NCI-H1092 (cell line): ENCODE measurements at regions not wholly inside any gene's neighbourhood (a gene's known extent, or its start where the extent isn't known, plus 50 kb on each side); places are given as distances from the start of the nearest gene placed in this dataset.

ENCODE experiments used
- DNase-seq: peaks from one replicate; lab custom pipeline; 2025; lab: John Stamatoyannopoulos, UW

GRCh38 chr21:27196651-27197050 is 229.8 kb upstream of the ADAMTS5 start:
- DNase-seq = no peak

DNA sequence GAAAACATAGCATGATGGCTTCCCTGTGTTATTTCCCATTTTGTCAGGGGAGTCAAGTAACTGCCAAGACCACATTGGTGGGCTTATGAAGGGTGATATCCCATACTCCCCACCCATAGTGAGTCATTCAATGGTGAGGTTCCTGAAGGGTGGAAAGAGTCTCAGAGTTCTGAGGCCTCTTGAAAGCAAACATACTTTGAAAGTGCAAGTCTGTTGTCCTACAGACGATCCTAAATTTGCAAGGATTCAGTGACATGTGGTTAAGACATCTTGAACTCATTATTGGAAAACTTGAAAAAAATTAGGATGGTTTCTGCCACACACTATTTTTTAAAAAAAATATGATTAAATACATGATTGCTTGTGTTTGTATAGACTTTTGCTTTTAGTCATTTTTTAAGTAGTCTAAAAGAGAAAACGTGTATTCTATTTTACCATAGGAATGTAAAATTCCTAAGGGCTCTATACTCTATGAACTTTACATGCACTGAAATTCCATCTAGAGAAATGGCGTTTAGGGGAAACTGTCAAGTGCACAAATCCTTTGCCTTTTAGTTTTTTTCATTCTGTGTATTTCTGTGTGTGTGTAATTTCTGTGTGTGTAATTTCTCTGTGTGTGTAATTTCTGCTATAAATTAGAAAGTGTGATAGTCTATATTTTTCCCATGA is 225.5 kb upstream of the ADAMTS5 start:
- no peak for DNase-seq

DNA sequence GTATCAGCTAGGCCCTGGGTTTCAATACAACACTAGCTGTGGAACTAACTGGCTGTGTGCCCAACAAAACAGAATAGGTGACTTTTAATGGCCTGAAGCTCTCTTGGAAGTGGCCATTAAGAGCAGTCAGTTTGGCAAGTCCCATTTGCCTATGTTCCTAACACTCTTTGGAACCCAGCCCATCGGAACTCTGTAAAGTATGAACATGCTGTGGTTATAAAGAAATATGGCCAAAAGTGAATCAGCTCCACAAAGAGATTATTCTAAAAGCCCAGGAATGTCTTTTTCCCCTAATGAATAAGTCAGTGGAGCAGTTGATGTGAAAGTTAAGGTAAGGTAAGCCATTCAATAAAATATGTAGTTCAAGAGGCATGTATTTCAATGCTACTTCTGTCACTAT is 223.7 kb upstream of the ADAMTS5 start:
- DNase-seq = no peak

DNA sequence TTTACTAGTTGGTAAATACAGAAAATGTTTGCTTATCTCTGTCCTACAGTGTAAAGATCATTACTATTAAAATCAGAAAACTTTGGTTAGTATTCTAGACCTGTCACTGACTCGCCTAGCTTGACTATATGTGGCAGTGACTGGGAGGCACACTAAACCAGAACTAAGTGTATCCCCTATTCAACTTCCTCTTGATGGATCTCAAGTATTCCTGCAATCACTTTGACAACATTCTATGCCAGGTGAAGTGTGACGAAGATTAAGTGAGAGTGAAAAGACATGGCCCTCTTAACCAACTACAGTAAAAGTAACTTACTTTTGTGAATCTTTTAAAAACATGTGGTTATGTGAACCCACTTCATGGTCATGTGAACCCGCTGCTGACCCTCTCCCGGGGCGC is 223.0 kb upstream of the ADAMTS5 start:
- DNase-seq = no peak

GRCh38 chr21:27173053-27173452 is 206.2 kb upstream of the ADAMTS5 start:
- DNase-seq = no peak

DNA sequence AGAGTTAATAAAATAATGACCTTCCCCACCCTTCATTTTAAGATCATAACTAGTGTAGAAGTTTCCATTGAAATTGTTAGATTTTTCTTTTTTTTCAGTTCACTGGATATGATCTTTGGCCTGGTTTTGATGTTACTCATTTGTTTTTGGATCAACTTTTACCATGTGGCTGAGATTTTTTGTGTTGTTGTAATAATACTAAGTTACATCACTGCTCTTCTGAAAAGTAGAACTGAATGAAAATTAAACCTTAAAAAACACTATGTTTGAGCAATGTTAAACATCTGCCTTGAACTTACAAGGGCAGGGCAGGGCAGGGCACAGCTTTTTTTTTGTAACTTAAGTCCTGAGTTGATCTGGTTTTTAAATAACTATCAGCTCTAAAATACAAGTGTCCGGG is 204.8 kb upstream of the ADAMTS5 start:
- no peak for DNase-seq

DNA sequence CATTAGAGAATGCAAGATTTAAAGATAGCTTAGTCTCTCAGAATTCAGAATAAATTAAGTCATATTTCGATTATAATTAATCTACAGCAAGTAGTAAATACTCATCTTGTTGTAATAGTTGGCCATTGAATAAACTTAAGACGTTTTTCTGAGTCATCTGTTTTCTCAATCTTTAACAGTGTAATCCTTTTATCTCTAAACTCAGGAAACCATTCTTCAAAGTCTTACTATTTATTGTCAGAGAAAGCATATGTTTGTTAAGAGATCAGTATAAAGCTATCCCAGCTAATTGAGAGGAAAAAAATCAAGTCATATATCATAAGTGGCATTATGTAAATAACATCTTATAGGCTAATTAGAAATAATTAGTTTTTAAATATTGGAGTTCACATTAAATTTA is 201.2 kb upstream of the ADAMTS5 start:
- DNase-seq = no peak

DNA sequence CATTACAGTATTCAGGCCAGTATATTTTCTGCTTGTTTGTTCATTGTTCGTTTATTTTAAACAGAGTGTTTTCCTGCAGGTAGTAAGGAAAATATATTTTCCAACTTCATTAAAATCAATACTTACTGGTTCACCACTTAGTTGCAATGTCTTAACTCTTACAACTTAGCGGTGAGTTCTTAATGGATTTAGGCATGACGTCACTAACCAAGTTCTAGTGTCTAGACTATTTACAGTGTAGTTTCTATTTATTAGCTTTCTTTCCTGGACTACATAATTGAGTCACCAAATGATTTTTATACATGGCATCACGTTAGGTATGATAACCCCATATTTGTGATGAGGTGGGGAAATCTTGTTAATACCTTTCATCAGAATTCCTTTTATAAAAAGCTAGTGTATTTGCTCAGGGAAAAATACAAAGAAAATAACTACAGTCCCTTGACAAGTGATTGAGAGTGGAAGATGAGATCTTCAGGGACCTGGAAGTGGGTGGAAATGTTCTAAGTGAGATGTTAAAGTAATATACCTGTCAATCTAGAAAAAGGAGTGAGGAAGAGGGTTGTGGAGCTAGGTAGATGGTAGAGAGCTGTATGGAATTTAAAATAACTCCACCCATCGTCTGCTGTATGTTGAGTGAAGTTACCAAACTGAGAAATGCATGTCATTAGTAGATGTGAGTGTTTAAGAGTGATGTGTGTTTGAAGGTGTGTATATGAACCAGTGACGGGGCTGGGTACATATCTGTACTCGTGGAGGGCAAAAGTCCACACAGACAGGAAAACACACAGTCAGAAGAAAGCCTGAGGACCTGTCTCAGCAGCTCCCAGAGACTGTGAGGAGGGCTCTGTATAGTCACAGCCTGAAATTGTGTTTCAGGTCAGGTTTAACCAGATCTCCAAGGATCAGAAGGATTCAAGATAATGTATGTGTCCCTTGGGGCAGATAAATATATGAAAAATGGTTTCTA is 197.6 kb upstream of the ADAMTS5 start:
- DNase-seq = no peak

GRCh38 chr21:27158967-27159366 is 192.1 kb upstream of the ADAMTS5 start:
- DNase-seq = no peak

DNA sequence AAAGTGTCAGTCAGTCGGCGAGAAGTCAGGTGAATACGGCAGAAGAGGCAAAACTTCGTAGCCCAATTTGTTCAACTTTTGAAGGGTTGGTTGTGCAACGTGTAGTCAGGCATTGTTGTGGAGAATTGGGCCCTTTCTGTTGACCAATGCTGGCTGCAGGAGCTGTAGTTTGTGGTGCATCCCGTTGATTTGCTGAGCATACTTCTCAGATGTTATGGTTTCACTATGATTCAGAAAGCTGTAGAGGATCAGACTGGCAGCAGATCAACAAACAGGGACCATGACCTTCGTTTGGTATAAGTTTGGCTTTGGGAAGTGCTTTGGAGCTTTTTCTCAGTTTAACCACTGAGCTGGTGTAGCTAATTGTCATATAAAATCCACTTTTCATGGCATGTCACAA is 190.2 kb upstream of the ADAMTS5 start:
- DNase-seq = no peak

- no peak for DNase-seq
Observed at GRCh38 chr21:27156666-27157065, 189.8 kb upstream of the ADAMTS5 start.

DNA sequence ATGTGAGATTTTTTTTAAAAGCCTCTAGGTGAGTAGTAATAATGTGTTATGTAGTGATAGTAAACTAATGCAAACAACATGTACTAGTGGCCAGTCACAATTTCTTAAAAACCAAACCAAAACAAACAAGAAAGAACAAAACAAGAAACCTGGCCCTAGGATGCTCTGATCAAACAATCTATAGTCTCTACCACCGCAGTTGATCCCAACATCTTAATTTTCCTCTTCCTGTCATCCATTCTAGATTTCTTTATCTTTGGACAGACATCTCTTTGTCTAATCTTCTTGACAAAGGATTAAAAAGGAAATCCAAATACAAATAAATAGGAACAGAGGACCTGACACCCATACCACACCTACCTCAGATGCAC is 188.2 kb upstream of the ADAMTS5 start:
- no peak for DNase-seq

GRCh38 chr21:27154451-27155129 is 187.7 kb upstream of the ADAMTS5 start:
- no peak for DNase-seq

DNA sequence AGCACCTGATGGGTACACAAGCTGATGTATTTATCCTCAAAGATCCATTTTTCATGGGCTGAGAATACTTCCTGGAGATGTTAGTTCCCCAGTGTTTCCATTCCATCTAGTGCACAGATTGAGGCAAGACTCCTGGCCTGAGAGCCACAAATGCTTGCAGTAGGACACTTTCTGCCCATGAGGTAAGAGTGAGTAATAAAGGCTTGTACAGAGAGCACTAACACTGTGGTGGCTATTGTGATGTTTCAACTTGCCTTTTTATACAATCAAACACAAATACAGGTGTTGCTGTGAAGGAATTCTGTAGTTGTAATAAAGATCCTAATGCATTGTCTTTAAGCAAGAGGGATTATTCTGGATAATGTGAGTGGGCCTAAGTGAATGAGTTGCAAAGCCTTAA is 186.1 kb upstream of the ADAMTS5 start:
- DNase-seq = no peak

DNA sequence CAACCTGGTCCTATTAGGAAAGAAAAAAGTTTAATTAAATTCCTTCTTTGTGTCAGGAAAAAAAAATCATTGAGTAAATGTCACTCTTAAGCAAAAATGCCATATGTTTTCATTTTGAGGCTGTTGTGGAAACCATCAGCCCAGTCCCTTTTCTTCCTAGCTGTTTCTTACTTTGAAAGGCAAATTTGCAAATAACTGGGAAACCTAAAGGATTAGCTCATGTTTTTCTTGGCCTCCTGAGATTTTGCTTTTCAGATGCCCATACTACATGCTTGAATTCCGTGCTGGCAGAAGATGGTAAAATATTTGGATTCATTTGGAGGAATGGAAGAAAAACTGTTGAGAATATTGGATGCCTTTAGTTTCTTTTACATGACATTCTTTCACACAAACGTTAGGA is 182.1 kb upstream of the ADAMTS5 start:
- DNase-seq = no peak

DNA sequence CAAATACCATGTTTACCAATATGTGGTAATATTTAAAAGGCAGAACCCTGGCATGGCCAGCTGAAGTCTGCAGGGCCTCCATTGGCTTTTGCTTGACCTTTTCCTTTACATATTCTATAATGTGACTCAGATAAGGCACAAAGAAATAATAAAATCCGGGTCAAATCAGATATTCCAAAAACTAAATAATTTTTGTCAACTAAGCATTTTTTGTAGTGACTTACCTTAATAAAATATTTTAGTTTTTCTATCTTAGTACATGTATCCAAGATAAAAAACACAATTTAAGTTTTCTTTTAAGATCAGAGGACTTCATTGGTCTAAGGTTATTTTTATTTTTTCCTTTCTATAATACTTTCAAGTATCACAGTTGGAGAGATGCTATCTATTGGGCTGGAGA is 179.4 kb upstream of the ADAMTS5 start:
- no peak for DNase-seq

GRCh38 chr21:27145134-27145798 is 178.4 kb upstream of the ADAMTS5 start:
- no peak for DNase-seq

GRCh38 chr21:27143476-27143875 is 176.6 kb upstream of the ADAMTS5 start:
- no peak for DNase-seq

GRCh38 chr21:27139526-27139925 is 172.6 kb upstream of the ADAMTS5 start:
- DNase-seq = no peak

GRCh38 chr21:27134516-27134915 is 167.6 kb upstream of the ADAMTS5 start:
- peak; percentile 0 for DNase-seq

- DNase-seq = no peak
Observed at GRCh38 chr21:27132266-27132665, 165.4 kb upstream of the ADAMTS5 start.

DNA sequence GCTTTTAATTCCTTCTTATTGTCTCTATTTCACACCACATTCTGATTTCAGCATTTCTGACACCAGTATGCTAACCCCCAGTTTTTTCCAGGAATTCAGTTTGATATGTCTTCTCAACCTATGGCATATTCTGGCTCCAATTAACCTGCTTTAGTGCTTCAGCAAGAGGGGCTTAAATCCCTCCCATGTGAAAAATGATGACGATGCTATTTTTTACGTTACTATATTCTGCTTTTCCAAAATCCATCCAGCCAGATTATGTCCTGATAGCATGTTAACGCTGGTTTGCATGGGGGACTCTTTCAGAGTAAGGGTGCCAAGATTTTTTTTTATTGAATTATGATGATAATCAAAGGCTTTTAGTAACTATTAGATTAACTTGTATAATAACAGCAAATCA is 163.3 kb upstream of the ADAMTS5 start:
- no peak for DNase-seq
